Ishikawa (cell line): ENCODE measurements at regions not wholly inside any gene's neighbourhood (a gene's known extent, or its start where the extent isn't known, plus 50 kb on each side); places are given as distances from the start of the nearest gene placed in this dataset.

Experiments
- RAD21 ChIP-seq: IDR thresholded peaks from 2 replicates; pipeline ENCODE4 v1.6.1; 2012; ENCODE audit warnings: low read depth
- TAF1 ChIP-seq: IDR thresholded peaks from 2 replicates; pipeline ENCODE4 v1.6.1; 2012; ENCODE audit warnings: low read depth, mild to moderate bottlenecking

DNA sequence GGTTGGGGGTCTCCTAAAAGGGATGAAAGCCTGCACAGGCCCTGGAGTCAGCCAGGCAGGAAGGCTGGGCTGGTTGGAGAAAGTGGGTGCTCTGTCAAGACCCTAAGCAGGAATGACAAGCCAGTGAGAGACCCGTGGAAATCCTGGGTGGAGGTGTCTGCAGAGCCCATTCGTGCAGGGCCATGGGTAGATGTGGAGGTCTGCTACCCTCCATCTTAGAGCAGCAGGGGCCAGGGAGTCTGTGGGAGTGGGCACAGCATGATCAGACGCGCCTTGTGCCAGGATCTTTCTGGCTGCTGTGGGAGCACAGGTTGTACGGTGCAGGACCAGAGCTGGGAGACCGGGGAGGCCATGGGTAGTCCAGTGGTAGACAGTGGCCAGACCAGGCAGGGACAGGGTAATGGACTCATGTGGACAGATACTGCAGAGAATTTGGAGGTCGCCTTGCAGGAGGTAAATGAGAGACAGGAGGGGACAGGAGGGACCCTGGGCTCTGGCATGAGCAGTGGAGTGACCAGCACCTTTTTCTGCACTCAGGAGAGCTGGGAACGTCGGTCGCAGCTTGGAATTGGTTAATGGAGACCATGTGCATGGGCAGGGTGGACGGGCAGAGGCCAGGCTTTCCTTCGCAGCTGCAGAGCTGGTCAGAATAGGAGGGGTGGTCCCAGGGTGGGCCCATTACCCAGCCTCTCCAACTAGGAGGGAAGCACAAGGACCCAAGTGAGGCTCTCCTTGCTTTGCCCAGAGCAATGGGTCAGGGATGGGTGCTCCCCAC lies 203.5 kb upstream of the PMEPA1 start:
- TF ChIP-seq TAF1 (no peak), RAD21 (no peak)
